22Rv1 (cell line): ENCODE measurements at regions not wholly inside any gene's neighbourhood (a gene's known extent, or its start where the extent isn't known, plus 50 kb on each side); places are given as distances from the start of the nearest gene placed in this dataset.

Source experiments
- ZFX ChIP-seq: fragments of 450-650 bp; IDR thresholded peaks from 2 replicates; pipeline ENCODE4 v1.6.1; 2017; ENCODE audit warnings: antibody characterized with exemption, borderline replicate concordance
- TF ChIP-seq, protein P1 (sequence below): fragments of 450-650 bp; IDR thresholded peaks from 2 replicates; pipeline ENCODE4 v1.5.1; 2017; ENCODE audit warnings: mild to moderate bottlenecking

DNA sequence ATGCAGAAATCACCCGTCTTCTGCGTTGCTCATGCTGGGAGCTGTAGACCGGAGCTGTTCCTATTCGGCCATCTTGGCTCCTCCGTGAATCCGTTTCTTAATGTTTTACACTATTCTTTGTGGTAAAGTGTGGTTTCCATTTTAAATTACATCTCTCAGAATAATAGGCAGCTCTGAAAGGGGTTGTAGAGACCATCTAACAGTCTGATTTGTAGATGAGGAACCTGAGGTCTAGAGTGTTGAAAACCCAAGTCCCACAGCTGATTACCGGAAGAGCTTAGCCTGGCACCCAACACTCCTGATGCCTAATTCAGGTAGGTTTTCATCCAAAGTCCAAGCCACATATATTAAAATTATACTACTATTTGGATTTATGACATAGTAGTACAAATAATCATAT is 144.0 kb downstream of the LEPR start:
- TF ChIP-seq, protein P1, sequence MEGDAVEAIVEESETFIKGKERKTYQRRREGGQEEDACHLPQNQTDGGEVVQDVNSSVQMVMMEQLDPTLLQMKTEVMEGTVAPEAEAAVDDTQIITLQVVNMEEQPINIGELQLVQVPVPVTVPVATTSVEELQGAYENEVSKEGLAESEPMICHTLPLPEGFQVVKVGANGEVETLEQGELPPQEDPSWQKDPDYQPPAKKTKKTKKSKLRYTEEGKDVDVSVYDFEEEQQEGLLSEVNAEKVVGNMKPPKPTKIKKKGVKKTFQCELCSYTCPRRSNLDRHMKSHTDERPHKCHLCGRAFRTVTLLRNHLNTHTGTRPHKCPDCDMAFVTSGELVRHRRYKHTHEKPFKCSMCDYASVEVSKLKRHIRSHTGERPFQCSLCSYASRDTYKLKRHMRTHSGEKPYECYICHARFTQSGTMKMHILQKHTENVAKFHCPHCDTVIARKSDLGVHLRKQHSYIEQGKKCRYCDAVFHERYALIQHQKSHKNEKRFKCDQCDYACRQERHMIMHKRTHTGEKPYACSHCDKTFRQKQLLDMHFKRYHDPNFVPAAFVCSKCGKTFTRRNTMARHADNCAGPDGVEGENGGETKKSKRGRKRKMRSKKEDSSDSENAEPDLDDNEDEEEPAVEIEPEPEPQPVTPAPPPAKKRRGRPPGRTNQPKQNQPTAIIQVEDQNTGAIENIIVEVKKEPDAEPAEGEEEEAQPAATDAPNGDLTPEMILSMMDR = no peak
- no peak for TF ChIP-seq ZFX
